ENCODE measurements at regions not wholly inside any gene's neighbourhood (a gene's known extent, or its start where the extent isn't known, plus 50 kb on each side); places are given as distances from the start of the nearest gene placed in this dataset.
A peak's percentile ranks its signal among the peaks of the same experiment; 100 is the strongest.

DNA sequence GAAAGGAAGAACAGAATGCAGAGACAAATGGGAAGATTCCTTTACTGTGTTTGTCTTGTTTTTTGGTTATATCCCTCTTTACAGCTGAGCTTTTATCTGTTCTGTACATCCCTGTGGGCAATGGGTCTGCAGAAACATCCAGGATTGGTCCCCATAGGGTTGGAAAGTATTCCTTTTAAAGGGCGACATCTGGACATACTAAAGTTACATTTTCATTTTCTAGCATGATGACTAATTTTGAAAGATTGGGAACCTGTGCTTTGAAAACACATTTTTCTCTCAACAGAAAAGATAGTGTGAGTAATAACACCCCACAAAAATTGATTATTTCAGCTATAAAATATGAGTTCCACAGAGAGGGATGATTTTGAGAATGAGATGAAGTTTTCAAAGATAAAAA lies 435.8 kb downstream of the GPAM start:
- peak; percentile 83 for DNase-seq

DNA sequence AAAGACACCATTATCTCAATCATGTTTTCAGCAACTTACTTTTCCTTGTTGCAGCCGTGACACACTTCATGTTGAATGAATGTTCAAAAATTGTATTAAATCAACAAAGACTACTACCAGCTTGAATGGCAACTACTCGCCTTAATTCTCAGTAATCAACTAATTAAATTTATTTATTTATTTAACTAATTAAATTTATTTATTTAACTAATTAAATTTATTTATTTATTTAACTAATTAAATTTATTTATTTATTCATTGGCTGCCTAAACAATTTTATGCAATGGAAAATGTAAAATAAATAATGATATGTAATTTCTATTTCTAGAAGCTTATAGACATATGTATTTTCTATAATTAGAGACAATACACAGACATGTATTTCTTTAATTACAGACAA lies 435.4 kb downstream of the GPAM start:
- DNase-seq, result no peak

DNA sequence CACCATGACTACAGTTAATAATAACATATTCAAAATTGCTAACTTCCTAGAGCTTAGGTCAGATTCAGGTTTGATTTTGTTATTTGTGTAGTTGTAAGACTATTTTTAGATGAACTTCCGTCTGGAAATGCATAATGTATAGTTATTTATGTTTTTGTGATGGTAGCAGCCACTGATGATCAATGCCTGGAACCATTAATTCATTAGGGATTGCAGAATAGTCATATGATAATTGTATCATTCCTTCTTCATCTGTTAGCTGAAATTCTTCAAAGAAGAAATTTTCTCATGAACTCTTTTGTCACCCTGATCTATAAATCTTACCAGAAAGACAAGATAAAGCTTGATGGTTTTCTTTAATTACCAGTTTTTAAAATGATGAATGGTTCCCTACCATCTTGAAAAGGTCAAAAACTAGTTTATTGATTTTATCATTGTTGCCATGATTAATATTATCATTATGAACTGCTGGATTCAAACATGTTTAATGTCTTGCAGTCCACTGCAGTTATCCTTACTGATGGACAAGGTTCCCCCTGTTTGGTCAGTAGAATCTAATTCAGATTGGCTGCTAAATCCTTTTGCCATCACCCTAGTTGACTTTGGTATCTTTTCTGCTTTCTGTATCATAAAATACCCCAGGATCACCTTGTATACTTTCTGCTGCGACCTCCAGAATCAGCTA lies 433.3 kb downstream of the GPAM start:
- no peak for DNase-seq

DNA sequence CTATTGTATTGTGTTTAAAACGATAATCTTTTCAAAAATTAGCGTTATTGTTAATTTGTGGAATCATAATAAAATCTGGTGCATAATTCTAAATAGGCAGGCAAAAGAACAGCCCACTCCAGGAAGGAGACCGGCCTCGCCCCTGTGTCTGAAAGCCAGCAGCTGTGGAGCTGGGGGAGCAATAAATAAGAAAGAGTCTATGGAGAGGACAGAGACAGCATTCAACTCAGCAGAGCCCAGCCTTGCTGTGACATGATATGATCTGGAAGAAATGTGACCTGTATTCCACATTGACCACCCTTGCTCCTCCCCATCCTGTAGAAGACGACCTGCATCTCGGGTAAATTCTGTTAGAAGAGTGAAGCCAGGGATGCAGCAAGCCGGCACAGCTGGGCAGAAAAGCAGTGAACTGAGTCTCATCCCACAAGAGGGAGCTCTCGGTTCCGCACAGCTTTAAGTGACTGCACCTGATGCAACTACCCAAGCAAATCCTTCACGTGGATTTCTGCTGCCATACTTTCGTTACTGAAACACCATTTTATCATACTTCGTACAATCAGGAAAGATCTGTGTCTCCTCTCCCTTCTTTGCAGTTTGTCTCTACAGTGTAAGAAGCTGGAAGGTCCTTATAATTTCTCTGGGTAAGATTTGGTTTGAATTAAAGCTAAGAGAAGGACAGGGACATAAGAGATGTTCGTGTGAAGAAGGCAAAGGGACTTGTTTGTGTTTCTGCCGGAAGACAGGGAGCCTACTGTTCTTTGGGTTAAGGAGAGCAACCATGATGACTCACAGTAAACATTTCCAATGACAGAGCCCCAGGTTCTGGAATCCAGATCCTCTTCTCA lies 427.1 kb downstream of the GPAM start:
- peak; percentile 73 for DNase-seq

DNA sequence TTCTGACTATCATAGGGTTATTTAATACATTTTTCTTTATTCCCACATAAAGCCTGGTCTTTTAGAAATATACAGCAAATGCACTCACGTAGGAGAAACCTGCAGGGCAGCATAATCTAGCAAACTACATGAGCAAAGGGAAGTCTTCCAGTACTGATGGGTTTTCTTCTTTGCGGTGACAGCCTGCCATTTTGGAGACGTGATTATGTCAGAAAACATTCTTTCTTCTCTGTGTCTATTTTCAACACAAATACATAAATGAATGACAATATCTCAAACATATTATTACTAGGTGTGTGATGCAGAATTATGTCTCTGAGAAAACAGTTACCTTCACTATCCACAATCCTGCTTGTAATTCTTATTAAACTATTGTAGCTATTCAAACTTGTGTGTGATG lies 425.0 kb downstream of the GPAM start:
- no peak for DNase-seq

DNA sequence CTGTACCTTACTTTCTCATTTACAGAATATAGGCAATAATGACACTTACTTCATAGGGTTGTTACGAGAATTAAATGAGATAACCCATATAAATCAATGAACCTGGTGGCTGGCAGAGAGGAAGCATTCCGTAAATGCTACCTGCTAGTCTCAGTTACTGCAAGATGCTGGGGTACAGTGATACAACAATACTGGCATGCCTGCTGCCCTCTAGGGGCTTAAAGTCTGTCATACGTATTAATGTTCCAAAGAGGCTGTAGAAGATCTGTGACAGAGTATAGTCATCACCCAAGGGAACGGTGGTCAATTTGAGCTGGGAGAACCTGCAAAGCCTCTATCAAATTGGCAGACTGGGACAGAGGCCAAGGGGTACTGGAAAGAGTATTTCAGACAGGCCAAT lies 421.5 kb downstream of the GPAM start:
- no peak for DNase-seq

DNA sequence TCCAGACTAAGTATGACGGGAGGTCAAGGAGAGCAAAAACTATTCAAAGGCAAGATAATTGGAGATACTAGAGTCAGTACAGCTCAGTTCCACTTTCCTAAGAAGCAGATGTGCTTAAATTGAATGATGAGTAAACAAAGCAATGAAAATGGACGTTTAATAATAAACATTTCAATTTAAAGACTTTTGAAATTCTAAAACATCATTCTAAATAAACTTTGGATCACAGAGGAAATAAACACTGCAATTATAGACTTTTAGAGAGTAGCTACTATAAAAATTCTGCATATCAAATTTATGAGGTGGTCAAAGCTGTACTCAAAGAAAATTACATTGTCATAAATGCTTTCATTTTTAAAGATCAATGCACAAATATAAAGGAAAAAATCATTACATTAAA lies 418.3 kb downstream of the GPAM start:
- DNase-seq, result no peak

DNA sequence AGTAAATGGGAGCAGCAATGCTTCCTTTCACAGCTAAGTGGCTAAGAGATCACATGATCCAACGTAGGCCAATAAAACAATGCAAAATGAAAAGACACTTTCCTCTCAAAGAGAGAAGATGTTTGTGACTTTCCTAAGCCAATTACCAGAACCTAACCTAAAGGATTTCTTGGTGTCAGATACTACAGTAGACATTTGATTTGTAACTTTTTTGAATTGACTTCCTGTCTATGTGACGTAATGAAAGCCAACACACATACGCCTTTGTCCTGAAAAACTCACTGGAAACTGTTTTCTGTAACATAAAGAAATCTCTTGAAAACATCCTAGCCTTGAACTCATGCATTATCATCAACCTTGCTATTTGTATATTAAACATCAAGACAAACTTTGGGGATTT lies 417.1 kb downstream of the GPAM start:
- DNase-seq, result no peak

DNA sequence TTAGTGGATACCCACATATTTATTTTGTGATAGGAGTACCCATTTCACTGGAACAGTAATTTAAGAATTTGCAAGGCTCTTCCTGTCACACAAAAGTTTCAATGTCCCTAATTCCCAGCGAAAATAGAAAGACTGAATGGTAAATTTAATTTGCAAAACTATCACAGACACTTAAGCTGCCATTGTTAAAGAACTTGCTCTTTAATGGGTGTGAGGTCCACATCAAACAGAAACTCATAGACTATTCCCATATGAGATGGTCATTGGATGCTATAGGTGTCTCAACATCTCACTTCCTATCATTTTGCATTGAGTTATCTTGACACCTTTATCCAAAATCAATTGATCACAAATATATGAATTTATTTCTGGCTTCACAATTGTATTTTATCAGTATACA lies 415.9 kb downstream of the GPAM start:
- no peak for DNase-seq

DNA sequence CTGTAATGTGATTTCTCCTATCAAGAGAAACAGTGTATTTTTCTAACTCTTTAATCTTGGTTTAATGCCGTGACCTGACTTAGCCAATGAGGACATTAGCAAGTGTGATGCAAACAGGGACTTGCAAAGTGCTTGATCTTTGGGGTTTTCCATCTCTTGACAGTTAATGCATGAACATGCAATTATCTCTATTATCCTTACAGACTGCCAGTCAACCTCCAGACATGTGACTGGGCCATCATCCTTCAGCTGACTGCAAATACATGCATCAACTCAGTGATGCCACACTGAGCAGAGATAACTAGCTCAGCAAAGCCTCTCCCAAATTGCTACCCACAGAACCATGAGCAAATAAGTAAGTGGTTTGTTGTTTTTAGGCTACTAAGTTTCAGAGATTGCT lies 409.6 kb downstream of the GPAM start:
- DNase-seq, result no peak

DNA sequence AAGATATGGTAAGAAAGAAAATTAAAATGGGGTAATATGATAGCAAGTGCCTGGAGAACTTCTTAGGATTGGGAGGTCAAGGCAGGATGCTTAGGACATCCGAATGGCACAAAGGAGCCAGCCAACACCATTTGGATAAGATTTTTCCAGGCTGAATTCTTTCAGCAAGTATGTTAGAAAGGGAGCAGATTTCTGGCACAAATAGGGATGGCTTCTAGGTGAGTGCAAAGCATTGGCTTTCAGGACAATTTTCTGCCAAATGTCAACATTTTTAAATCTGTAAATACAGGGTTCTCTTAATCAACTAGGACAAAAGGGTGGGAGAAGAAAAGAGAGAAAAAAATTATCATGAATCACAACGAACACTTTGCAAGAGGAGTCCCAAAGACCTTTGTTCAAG lies 409.1 kb downstream of the GPAM start:
- no peak for DNase-seq

DNA sequence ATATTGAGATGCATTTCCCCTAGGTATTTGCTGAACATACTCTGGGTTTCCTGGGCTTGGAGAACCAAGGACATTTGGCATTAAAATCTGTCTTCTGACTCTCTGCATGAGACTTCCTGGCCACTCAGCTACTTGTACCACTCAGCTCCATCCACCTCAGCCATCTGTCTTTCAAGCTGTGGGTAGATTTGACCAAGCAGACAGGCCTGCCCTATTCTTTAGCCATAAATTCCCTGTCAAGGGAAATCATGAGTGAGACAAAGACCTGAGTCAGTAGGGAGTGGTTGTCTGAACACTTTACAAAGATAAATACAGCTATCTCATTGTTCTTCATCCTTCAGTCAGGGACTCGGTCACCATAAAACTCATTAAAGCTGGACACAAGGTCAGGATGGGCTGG lies 399.1 kb downstream of the GPAM start:
- DNase-seq, result no peak

DNA sequence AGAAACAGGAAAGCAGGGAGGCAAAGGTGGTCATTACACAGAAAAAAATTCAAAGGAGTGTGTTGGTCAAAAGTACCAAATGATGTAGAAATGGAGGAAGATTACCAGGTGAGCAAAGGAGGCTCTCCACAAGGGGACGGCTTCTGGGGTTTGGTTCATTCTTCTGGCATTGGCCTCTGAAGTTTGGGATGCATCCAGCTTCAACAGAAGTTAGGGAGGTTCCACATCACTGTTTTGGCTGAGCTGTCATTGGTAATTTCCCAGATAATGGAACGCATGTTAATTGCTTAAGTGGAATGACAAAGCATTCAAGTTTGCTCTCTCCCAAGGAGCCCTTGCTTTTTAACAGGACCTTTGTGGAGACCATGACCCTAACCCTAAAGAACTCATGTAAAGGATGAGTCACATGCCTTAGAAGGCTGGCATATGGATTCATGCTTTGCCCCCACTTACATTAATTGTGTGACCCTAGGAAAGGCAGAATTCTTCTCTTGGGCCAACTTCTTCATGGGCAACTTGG lies 398.6 kb downstream of the GPAM start:
- no peak for DNase-seq

DNA sequence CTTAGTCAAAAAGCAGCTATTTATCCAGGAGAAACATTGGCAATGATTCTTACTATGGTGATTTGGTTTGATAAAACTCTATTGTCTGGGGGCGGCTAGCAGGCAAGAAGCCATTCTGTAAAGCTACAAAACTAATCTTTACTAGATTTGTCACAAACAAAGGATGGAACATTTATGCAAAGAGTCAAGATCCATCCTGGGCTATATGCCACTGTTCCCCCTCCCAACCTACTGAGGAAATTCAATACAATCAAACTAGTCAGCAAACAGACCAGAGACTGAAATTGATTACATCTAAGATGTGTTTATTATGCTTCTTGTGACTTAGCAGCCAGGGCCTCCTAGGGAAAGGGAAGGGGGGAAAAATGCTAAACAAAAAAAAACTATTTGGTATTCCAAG lies 397.6 kb downstream of the GPAM start:
- no peak for DNase-seq

DNA sequence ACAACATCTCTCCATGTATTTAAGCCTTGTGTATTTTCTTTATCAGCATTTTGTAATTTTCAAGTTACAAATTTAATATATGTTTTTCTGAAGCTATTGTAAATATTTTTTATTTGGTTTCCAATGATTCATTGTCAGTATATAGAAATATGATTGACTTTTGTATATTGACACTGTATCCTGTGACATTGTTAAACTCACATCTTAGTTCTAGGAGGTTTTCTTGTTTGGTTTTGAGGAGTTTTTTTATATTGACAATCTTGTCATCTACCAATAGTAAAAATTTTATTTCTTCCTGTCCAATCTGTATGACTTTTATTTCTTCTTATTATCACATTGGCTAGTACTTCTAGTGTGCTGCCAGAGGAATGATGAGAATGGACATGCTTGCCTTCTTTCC lies 393.7 kb downstream of the GPAM start:
- DNase-seq, result no peak

DNA sequence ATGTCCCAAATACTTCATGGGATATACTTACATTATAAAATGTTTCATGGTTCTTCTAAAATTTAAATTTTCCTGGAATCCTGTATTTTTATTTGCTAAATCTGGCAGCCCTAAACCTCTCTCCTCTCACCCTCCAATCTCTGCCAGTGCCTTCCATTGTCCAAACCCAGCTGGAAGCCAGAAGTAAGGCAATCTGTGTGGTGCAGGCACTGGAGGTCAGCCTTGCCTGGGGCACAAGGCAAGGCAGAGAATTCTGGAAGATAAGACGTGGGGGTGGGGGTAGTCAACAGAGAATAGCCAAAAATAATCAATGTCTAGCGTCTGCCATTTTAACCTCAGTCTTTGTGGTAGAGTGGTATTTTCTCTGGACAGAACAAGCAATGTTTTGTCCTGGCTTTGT lies 381.7 kb downstream of the GPAM start:
- DNase-seq, result no peak

DNA sequence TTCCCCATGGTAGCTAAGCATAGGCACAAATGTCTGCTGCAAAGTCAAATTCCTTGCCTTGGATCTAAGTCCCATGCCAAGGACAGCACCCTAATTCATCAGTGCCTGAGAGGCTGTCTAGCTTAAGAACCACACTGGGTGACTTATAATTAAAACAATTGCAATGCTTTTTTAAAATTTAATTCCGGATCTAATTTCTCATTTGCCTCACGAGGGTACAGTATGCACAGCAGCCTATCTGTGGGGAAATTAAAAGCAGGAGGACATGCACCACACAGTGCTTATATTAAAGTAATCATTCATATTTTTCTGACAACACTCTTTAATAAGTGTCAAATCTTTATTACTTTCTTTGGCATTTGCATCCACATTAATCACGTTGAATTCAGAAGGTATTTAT lies 378.8 kb downstream of the GPAM start:
- no peak for DNase-seq

DNA sequence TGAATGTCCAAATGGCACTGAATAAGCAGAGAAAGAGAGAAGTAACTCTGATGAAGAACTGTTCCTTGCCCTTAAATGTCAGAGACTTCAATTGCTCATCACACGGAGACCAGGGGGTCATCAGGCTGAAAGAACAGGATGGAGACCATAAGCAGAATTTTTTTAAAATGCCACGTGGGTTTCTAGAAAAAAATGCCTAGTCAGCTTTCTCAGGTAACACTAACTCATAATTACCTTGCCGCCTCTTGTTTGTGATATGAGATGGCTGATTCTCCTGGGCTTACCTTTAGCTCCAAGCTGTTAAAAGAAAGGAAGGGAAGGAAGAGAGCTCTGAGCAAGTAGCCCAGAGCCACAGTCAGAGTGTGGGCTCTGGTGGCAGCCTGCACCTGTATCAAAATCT lies 372.0 kb downstream of the GPAM start:
- no peak for DNase-seq

DNA sequence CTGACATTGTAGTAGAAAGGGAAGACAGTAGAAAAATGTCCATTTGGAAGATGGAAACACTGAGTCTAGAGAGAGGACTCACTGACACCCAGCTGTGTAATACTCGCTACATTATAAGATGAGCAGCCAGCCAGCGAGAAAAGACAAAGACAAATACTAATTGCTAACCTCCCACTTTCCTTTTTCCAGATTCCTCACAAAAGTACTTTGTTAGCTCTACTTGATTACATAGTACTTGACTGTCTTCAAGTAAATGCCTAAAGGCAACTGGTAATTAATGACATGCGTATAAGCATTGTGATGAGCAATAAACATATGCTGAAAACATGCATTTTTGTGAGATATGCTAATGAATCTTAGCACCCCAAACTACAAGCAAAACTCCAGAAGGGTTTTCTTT lies 363.1 kb downstream of the GPAM start:
- DNase-seq, result no peak

DNA sequence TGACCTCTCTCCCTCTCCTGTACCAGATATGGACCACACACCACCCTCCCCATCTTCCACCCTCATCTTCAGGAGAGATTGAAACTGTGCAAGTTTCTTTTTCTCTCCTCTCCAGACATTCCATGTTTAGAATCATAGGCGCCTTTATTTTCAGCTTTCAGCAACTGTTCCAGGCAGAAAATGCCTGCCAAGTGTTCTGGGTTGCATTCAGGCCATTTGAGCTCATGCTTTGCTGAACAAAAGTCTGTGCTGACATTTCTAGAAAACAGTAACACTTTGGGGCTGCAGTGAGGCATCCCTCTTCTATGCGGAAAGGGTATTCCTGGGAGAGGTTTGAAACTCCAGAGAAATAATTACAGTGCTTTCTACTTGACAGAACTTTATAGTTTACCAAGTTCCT lies 361.7 kb downstream of the GPAM start:
- DNase-seq, result no peak

DNA sequence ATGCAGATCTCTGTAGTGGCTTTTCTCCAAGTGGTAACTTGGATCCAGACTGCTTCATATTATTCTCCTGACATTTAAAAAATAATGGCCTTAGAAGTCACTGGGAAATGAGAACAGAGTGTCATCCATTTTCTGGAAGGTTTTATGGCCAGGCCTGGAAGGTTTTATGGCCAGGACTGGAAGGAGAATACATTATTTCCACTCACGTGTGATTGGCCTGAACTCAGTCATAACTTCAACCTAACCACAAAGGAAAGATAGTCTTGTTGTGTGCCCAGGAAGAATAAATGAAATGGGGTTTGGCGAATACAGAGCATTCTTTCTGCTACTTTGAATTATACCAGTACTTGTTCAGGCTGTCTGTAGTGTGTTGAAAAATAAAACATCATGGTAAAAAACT lies 360.9 kb downstream of the GPAM start:
- DNase-seq, result peak; percentile 53

DNA sequence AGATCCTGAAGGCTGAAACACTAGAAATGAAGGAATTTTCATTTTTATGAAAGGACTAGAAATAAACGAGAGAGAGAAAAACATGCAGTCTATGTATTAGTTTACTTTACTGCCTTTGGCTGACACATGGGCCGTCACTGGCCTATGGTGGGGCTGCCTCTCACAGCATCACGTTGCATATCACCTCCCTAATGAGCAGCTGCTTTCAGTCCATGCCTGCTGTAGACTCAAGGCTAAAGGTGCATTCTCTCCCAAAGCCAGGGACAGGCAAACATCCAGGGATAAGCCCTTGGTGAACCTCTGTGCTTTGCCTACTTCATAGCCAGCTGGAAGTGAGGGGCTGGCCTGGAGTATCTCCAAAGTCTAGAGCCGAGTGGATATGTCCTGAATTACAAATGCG lies 359.4 kb downstream of the GPAM start:
- DNase-seq, result no peak

DNA sequence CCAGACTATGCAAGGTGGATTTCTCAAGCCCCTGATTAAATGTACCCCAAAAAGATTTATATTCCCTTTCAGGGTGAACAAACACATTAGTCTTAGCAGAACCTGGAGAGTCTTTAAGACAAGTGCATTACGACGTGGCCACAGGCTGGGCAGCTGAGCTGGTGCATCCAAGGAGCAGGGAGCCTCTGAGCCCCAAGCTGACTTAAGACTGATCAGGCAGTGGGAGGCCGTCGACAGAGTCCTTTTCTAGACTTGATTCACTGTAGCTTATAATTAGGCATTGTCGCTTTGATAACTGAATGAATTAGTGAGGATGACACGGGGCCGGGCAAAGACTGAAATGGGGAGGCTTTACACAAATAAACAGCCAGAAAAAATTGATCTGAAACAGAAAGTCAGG lies 353.2 kb downstream of the GPAM start:
- no peak for DNase-seq

DNA sequence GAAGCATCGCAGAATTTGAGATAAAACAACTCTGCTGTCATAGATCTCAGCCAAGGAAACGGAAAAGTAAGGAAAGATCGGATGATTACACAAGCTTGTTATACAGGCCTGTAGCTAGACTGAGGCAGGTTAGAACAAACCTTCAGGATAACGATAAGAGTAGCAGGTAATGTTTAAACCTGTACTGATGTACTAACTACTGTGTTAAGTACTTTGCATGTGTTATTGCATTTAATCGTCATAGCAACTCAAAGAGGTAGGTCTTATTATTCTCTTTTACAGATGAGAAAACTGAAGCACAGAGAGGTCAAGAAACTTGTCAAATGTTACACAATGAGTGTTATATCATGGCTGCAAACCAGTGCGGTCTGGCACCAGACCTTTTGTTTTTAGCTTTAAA lies 352.5 kb downstream of the GPAM start:
- DNase-seq, result no peak
